NT2/D1 (cell line): ENCODE measurements at regions not wholly inside any gene's neighbourhood (a gene's known extent, or its start where the extent isn't known, plus 50 kb on each side); places are given as distances from the start of the nearest gene placed in this dataset.
"Not testable (repeated sequence)": the region's sequence is repeated elsewhere in the genome, so short reads cannot be mapped to it uniquely, and the experiment has no call there.

ENCODE experiments used
- DNase-seq: peaks from one replicate; pipeline ENCODE4 v3.0.0-alpha.2; 2011; ENCODE audit warnings: low read depth, low spot score
- H3K27me3 ChIP-seq: 2 replicates; pipeline ENCODE4 v1.6.0; 2011; ENCODE audit warnings: mild to moderate bottlenecking; ENCODE audit not compliant: insufficient read length, insufficient read depth
- H3K36me3 ChIP-seq: 2 replicates; pipeline ENCODE4 v1.6.1; 2011; ENCODE audit warnings: mild to moderate bottlenecking, low read length, mixed read lengths; ENCODE audit not compliant: insufficient read depth, insufficient read length
- H3K4me1 ChIP-seq: 2 replicates; pipeline ENCODE4 v1.5.1; 2011; ENCODE audit not compliant: insufficient read depth, insufficient read length
- H3K4me3 ChIP-seq: 2 replicates; pipeline ENCODE4 v1.5.1; 2011; ENCODE audit warnings: low read depth; ENCODE audit not compliant: insufficient read length
- H3K9ac ChIP-seq: 2 replicates; pipeline ENCODE4 v1.6.0; 2011; ENCODE audit warnings: low read depth; ENCODE audit not compliant: insufficient read length
- H3K9me3 ChIP-seq: 2 replicates; pipeline ENCODE4 v1.5.1; 2011; ENCODE audit warnings: mild to moderate bottlenecking, low read length; ENCODE audit not compliant: insufficient read depth
- SUZ12 ChIP-seq: IDR thresholded peaks from 2 replicates; pipeline ENCODE4 v1.6.1; 2011; ENCODE audit not compliant: insufficient read length, insufficient read depth; ENCODE audit errors: extremely low read depth
- YY1 ChIP-seq: IDR thresholded peaks from 2 replicates; pipeline ENCODE4 v1.6.1; 2011; ENCODE audit not compliant: insufficient read length, insufficient read depth
- ZNF274 ChIP-seq: IDR thresholded peaks from 2 replicates; pipeline ENCODE4 v1.6.1; 2011; ENCODE audit warnings: mild to moderate bottlenecking, low read depth, low read length

DNA sequence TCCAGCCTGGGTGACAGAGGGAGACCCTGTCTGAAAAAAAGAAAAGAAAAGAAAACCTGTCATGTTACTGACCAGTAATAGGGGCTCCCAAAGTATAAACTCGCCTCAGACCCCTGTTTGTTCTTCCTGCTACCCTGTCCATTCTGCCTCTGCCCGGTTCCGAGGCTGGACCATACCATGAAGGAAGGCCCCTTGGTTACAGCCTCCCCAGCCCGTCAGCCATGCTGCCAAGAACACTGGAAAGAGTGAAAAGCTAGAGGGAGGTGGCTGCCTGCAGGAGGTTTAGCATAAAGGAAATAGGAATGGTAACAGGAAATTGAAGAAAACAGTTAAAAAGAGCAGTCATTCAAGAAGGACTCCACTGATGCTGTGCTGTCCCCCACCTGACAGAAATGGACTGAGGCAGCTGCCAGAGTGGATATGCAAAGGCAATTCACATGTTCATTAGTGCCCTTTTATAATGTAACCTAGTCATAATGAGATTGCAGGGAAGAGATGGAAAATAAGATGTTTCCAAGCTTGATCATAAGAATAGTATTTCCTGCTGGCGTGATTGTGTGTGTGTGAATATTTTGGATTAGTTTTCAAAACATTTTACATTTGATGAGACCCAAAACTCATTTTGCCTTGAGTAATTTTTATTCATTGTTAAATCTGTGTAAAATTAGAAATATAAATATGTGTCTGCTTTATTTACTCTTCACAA, 102.6 kb downstream of the GOSR1 start:
- no peak overlapping the region for H3K9ac ChIP-seq
- no peaks in the 10 kb centered on the region for H3K4me1 ChIP-seq
- TF ChIP-seq YY1 (no peak), ZNF274 (no peak), SUZ12 (no peak)
- no peak overlapping the region for H3K4me3 ChIP-seq
- DNase-seq, result no peak
- no peaks in the 10 kb centered on the region for H3K36me3 ChIP-seq
- no peaks in the 10 kb centered on the region for H3K27me3 ChIP-seq
- no peaks in the 10 kb centered on the region for H3K9me3 ChIP-seq

DNA sequence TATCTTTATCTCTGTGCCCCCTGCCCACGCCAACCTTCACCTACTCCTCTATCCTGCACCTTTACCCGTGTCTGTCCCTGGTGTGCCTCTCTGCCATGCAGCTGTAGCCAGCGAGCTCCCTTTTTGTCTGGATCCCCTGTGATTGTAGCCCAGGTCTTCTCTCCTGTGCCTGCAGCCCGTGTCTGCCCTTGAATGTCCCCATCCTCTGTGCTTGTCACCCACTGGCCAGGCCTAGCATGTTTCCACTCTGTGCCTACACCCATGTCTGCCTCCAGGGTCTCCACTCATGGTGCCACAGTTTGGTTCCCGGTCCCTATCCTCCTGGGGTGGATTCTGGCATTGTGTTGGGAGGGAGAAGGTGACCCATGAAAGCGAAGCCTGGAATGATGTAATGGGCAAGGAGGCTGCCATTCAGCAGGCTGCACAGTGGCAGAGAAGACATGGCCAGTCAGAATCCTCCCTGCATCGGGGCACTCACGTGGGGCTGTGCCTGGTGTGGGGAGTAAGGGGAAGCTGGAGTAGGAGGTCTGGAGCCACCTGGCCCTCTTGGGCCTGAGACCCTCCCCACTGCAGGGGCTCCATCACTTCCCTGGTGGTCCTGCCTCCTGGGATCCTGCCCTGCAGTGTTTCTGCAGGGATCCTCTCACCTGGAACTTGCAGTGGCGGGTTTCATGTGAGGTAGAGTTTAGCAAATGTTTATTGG, 101.0 kb downstream of the GOSR1 start:
- H3K36me3 ChIP-seq, H3K4me1 ChIP-seq, H3K27me3 ChIP-seq, DNase-seq, H3K9me3 ChIP-seq, H3K9ac ChIP-seq, H3K4me3 ChIP-seq: not testable (repeated sequence)
